Tibial nerve (tissue), 4 donors: ENCODE measurements at regions not wholly inside any gene's neighbourhood (a gene's known extent, or its start where the extent isn't known, plus 50 kb on each side); places are given as distances from the start of the nearest gene placed in this dataset.

Experiments used
- DNase-seq, 2 donors: peaks; one replicate each; pipeline ENCODE4 v3.0.0-alpha.2; 2019; ENCODE audit warnings: low spot score in 2 of 2
- H3K27ac ChIP-seq, 4 donors: fragments of 200-600 bp; sonication (generic) in 3 of 4; one replicate each; pipeline ENCODE4 v1.5.1; 2017 to 2019; ENCODE audit warnings: mild to moderate bottlenecking in 1 of 4
- H3K27me3 ChIP-seq, 2 donors: fragments of 200-600 bp; sonication (generic) in 1 of 2; one replicate each; pipeline versions ENCODE4 v1.5.1 to v1.6.0; 2017 to 2019
- H3K36me3 ChIP-seq, 3 donors: fragments of 200-600 bp; sonication (generic); one replicate each; pipeline ENCODE4 v1.5.1; 2018 to 2019
- H3K4me1 ChIP-seq, 4 donors: fragments of 200-600 bp; sonication (generic) in 3 of 4; one replicate each; pipeline ENCODE4 v1.5.1; 2017 to 2019
- H3K4me3 ChIP-seq, 4 donors: fragments of 200-600 bp; sonication (generic) in 3 of 4; one replicate each; pipeline ENCODE4 v1.5.1; 2017 to 2019; ENCODE audit warnings: mild to moderate bottlenecking in 1 of 4, moderate library complexity in 1 of 4
- H3K9me3 ChIP-seq, 4 donors: fragments of 200-600 bp; sonication (generic) in 3 of 4; one replicate each; pipeline ENCODE4 v1.5.1; 2017 to 2019
- CTCF ChIP-seq, 5 experiments: fragments of 200-600 bp in 3 of 5; fragments of 450-650 bp in 2 of 5; sonication (generic) in 3 of 5; IDR thresholded peaks; one replicate each; pipeline ENCODE4 v1.5.1; 2016 to 2019; ENCODE audit warnings: antibody characterized with exemption in 5 of 5, mild to moderate bottlenecking in 3 of 5, moderate library complexity in 2 of 5
- EP300 ChIP-seq, 2 donors: sonication (generic); formaldehyde crosslinking; IDR thresholded peaks; one replicate each; pipeline ENCODE4 v1.6.1; 2017; ENCODE audit warnings: antibody characterized with exemption in 2 of 2, mild to moderate bottlenecking in 1 of 2
- POLR2A ChIP-seq, 2 donors: fragments of 450-650 bp; IDR thresholded peaks; one replicate each; pipeline ENCODE4 v1.6.1; 2017; ENCODE audit warnings: antibody characterized with exemption in 2 of 2, mild to moderate bottlenecking in 2 of 2, moderate library complexity in 2 of 2
- WGBS, 2 donors: methylation state at CpG; one replicate each; pipeline ENCODE4 v1.1.5; 2018; 5-methylcytosine and 5-hydroxymethylcytosine counted together

GRCh38 chr4:126385954-126386353 lies 1071.2 kb downstream of the FAT4 start:
- Histone ChIP-seq H3K27me3 (no peaks in the 10 kb centered on the region), H3K9me3 (peaks cover 0 to 2% (median 0%) of the 10 kb centered on the region in 4 donors), H3K27ac (no peak overlapping the region), H3K4me3 (no peak overlapping the region), H3K36me3 (no peaks in the 10 kb centered on the region), H3K4me1 (no peaks in the 10 kb centered on the region)
- TF ChIP-seq POLR2A (IDR thresholded peaks at IDR 0.05) (no peak), EP300 (IDR thresholded peaks at IDR 0.05) (no peak), CTCF (IDR thresholded peaks at IDR 0.05) (no peak)
- DNase-seq: no peak

- 75 to 83% methylated on average over 2 of the region's 2 CpGs for WGBS, 2 donors
- no peak for DNase-seq
- Histone ChIP-seq H3K4me1 (no peaks in the 10 kb centered on the region), H3K9me3 (peaks cover 0 to 2% (median 0%) of the 10 kb centered on the region in 4 donors), H3K27ac (no peak overlapping the region), H3K4me3 (no peak overlapping the region), H3K36me3 (no peaks in the 10 kb centered on the region), H3K27me3 (no peaks in the 10 kb centered on the region)
- no peak for TF ChIP-seq EP300 (IDR thresholded peaks at IDR 0.05)
These were observed 1071.8 kb downstream of the FAT4 start for GRCh38 chr4:126386512-126386911.

- WGBS, 2 donors: 92 to 100% methylated on average over 2 of the region's 2 CpGs
- Histone ChIP-seq H3K27me3 (no peaks in the 10 kb centered on the region), H3K4me1 (no peaks in the 10 kb centered on the region), H3K9me3 (no peaks in the 10 kb centered on the region), H3K36me3 (no peaks in the 10 kb centered on the region), H3K4me3 (no peak overlapping the region), H3K27ac (no peak overlapping the region)
- TF ChIP-seq POLR2A (IDR thresholded peaks at IDR 0.05) (no peak), EP300 (IDR thresholded peaks at IDR 0.05) (no peak), CTCF (IDR thresholded peaks at IDR 0.05) (no peak)
- no peak for DNase-seq
These were observed 1080.9 kb downstream of the FAT4 start for GRCh38 chr4:126395664-126396063.

GRCh38 chr4:126396121-126396520 lies 1081.4 kb downstream of the FAT4 start:
- H3K27me3 ChIP-seq: no peaks in the 10 kb centered on the region
- WGBS, 2 donors: 64 to 88% methylated on average over 3 of the region's 3 CpGs

GRCh38 chr4:126396703-126397102 lies 1081.9 kb downstream of the FAT4 start:
- Histone ChIP-seq H3K27ac (no peak overlapping the region), H3K27me3 (no peaks in the 10 kb centered on the region), H3K9me3 (no peaks in the 10 kb centered on the region), H3K36me3 (no peaks in the 10 kb centered on the region), H3K4me1 (no peaks in the 10 kb centered on the region), H3K4me3 (no peak overlapping the region)
- TF ChIP-seq POLR2A (IDR thresholded peaks at IDR 0.05) (no peak), EP300 (IDR thresholded peaks at IDR 0.05) (no peak), CTCF (IDR thresholded peaks at IDR 0.05) (no peak)
- DNase-seq: no peak
- WGBS, 2 donors: 100% methylated on average over 1 of the region's 1 CpG

More at GRCh38 chr4:126396121-126396520, 1081.4 kb downstream of the FAT4 start:
- no peak for DNase-seq
- Histone ChIP-seq H3K4me3 (no peak overlapping the region), H3K4me1 (no peaks in the 10 kb centered on the region), H3K9me3 (no peaks in the 10 kb centered on the region), H3K27ac (no peak overlapping the region), H3K36me3 (no peaks in the 10 kb centered on the region)
- no peak for TF ChIP-seq EP300 (IDR thresholded peaks at IDR 0.05)
- TF ChIP-seq CTCF (IDR thresholded peaks at IDR 0.05): no peak
- TF ChIP-seq POLR2A (IDR thresholded peaks at IDR 0.05): no peak

GRCh38 chr4:126404549-126404948 lies 1089.8 kb downstream of the FAT4 start:
- Histone ChIP-seq H3K4me3 (no peak overlapping the region), H3K9me3 (peaks cover 0 to 14% (median 0%) of the 10 kb centered on the region in 4 donors), H3K27ac (no peak overlapping the region), H3K36me3 (no peaks in the 10 kb centered on the region), H3K4me1 (no peaks in the 10 kb centered on the region), H3K27me3 (no peaks in the 10 kb centered on the region)
- 100% methylated on average over 1 of the region's 1 CpG; no CpG with 5 or more reads in 1 of the 2 donors for WGBS, 2 donors
- DNase-seq: no peak
- no peak for TF ChIP-seq POLR2A (IDR thresholded peaks at IDR 0.05)
- TF ChIP-seq EP300 (IDR thresholded peaks at IDR 0.05): no peak
- TF ChIP-seq CTCF (IDR thresholded peaks at IDR 0.05): no peak
